ENCODE measurements at regions not wholly inside any gene's neighbourhood (a gene's known extent, or its start where the extent isn't known, plus 50 kb on each side); places are given as distances from the start of the nearest gene placed in this dataset.

DNA sequence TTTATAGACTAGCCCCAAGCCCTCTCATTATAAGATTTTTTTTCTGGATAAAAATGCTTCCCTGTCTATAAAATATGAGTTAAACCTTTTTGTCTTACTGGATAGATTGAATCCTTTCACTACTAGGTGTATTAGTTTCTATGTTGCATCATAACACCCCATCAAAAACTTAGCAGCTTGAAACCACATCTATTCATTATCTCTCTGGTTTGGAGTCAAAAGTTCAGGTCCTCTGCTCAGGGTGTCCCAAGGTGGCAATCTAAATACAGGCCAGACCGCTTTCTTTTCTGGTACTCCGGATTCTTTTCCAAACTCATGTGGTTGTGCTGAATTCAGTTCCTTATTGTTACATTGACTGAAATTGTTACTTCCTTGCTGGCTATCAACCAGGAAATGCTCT is 515.5 kb downstream of the PDHA2 start:
- no peak overlapping the region for H3K4me3 ChIP-seq (ENCODE audit: low read depth, poor library complexity, severe bottlenecking)
- DNase-seq (ENCODE audit: low spot score in 2 of 2): no peak
- intact Hi-C loops (cut with DNase I; ENCODE audit: low total_unique reads): no loop called here
- TF ChIP-seq, protein P1, sequence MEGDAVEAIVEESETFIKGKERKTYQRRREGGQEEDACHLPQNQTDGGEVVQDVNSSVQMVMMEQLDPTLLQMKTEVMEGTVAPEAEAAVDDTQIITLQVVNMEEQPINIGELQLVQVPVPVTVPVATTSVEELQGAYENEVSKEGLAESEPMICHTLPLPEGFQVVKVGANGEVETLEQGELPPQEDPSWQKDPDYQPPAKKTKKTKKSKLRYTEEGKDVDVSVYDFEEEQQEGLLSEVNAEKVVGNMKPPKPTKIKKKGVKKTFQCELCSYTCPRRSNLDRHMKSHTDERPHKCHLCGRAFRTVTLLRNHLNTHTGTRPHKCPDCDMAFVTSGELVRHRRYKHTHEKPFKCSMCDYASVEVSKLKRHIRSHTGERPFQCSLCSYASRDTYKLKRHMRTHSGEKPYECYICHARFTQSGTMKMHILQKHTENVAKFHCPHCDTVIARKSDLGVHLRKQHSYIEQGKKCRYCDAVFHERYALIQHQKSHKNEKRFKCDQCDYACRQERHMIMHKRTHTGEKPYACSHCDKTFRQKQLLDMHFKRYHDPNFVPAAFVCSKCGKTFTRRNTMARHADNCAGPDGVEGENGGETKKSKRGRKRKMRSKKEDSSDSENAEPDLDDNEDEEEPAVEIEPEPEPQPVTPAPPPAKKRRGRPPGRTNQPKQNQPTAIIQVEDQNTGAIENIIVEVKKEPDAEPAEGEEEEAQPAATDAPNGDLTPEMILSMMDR (IDR thresholded peaks at IDR 0.05): no peak
- TF ChIP-seq POLR2A (IDR thresholded peaks at IDR 0.05): no peak
- 78 to 80% methylated on average over 2 of the region's 2 CpGs for WGBS, 2 donors

DNA sequence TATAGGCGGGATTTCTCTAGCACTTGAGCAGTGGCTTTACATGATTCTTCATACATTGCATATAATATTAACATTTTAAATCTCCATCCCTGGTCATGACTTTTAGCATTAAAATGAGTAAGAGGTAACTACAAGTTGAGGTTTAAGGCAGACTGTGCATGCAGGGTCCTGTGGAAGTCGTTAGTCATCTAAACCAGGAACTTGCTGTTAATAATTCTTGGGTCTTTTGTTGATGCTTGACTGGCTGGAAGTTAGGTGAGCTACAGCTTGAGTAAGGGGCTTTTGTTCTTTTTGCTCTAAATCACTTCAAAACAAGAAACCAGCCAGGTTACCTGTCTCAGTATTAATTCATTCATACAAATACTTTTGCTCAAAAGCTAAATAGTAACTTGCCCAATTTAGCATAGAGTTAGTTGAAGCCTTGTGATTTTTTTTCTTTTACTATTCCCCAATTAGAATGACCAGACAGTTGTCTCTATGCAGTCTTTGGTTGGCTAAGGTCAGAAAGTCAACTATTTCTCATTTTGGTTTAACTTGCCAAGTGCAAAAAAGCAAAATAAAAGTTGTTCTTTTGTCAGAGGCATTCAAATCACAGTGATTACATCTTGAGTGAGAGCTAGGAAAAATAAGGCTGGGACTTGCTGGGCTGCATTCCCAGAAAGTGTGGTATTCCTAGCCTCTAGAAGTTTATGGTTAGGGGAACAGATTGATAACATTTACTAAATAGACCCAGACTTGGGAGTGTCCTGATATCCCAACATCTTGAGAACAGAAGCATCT is 516.9 kb downstream of the PDHA2 start:
- 63 to 66% methylated on average over 2 of the region's 2 CpGs for WGBS, 2 donors
- TF ChIP-seq POLR2A (IDR thresholded peaks at IDR 0.05): no peak
- TF ChIP-seq, protein P1 (IDR thresholded peaks at IDR 0.05): no peak
- intact Hi-C loops (cut with DNase I; ENCODE audit: low total_unique reads): no loop called here
- DNase-seq (ENCODE audit: low spot score in 2 of 2): no peak
- no peak overlapping the region for H3K4me3 ChIP-seq (ENCODE audit: low read depth, poor library complexity, severe bottlenecking)

DNA sequence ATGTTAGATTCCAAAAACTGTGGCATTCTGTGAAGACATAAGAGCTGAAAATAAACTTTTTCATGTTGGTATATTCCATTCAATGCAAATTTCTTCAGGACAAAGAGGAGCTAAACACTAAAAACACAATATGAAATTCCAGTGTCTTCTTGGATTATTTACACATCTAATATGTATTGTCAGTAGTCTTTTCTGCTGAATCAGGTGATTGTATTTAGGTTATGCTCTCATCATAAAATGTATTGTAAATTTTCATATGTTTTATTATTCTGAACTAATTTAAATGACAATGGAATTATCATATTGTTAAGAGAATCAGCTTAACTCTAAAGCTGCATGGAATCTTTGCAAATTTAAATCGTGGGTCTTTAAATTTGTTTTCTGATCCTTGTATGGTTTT is 526.7 kb downstream of the PDHA2 start:
- DNase-seq (ENCODE audit: low spot score in 2 of 2): no peak
- H3K4me3 ChIP-seq (ENCODE audit: low read depth, poor library complexity, severe bottlenecking): no peak overlapping the region
- 82 to 84% methylated on average over 1 of the region's 1 CpG for WGBS, 2 donors
- intact Hi-C loops (cut with DNase I; ENCODE audit: low total_unique reads): no loop called here
- TF ChIP-seq POLR2A (IDR thresholded peaks at IDR 0.05): no peak
- TF ChIP-seq, protein P1 (IDR thresholded peaks at IDR 0.05): no peak

DNA sequence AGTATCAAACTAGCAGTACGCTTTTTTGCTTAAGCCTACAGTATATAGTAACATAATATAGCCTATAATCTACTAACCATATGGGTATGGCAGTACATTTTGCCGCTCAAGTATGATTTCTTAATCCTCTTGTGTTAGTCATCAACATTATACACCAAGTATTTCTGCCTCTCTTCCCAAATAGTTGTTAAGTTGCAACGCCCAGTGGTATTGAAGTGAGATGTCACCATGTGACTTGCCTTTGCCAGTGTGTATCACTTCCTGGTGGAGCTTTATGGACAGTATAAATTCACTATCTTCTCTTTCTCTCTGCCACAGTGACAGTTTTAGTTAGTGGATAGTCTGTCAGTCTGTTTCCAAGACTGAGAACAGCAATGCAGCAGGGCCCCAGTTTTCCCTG is 535.5 kb downstream of the PDHA2 start:
- no peak for DNase-seq (ENCODE audit: low spot score in 2 of 2)
- TF ChIP-seq, protein P1 (IDR thresholded peaks at IDR 0.05): no peak
- no peak for TF ChIP-seq POLR2A (IDR thresholded peaks at IDR 0.05)
- 69 to 90% methylated on average over 3 of the region's 3 CpGs for WGBS, 2 donors
- intact Hi-C loops (cut with DNase I; ENCODE audit: low total_unique reads): loop anchor here (5.0 kb wide), 1 partner anchor 238 kb away; no protein-coding TSS in a partner anchor
- H3K4me3 ChIP-seq (ENCODE audit: low read depth, poor library complexity, severe bottlenecking): no peak overlapping the region

DNA sequence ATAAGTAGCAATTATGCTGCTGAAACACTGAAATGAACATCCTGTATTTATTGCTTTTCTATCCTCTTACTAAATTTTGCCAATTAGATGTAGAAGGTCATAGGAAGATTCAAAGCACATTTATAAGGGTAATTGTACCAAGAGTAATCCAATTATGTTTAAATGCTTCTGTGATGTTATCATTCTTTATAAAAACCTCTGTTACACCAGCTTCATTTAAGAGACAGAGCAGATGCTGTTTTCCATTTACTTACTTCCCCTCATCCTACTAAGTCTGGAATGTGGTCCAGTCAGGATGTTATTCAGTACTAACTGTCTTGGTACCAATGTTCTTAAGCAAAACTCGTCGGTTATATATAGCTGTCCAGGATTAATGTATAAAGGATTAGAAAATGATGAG is 539.6 kb downstream of the PDHA2 start:
- 75 to 83% methylated on average over 2 of the region's 2 CpGs for WGBS, 2 donors
- no peak for DNase-seq (ENCODE audit: low spot score in 2 of 2)
- no peak overlapping the region for H3K4me3 ChIP-seq (ENCODE audit: low read depth, poor library complexity, severe bottlenecking)
- intact Hi-C loops (cut with DNase I; ENCODE audit: low total_unique reads): loop anchor here (5.0 kb wide), 1 partner anchor 242 kb away; no protein-coding TSS in a partner anchor
- TF ChIP-seq, protein P1 (IDR thresholded peaks at IDR 0.05): no peak
- TF ChIP-seq POLR2A (IDR thresholded peaks at IDR 0.05): no peak

DNA sequence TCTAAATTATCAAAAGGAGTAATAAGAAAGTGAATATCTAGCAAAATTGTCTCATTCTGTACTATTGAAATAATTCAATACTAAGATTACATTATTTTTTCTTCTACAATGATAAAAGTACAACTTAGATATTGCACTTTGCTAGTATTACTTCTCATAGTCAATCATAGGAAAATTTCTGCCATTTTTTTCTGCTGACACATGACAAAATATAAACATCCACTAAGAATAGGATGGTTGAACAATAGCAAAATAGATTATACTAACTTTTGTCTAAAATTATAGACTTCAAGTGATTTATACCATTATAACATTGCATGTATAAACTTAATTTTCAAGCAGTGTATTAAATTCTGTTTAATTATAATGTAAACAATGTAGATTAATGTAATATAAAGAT is 540.2 kb downstream of the PDHA2 start:
- no peak for DNase-seq (ENCODE audit: low spot score in 2 of 2)
- intact Hi-C loops (cut with DNase I; ENCODE audit: low total_unique reads): no loop called here
- TF ChIP-seq POLR2A (IDR thresholded peaks at IDR 0.05): no peak
- TF ChIP-seq, protein P1 (IDR thresholded peaks at IDR 0.05): no peak

More for the DNA sequence above, 540.2 kb downstream of the PDHA2 start:
- H3K4me3 ChIP-seq (ENCODE audit: low read depth, poor library complexity, severe bottlenecking): no peak overlapping the region
